SK-N-SH (cell line): ENCODE measurements at regions not wholly inside any gene's neighbourhood (a gene's known extent, or its start where the extent isn't known, plus 50 kb on each side); places are given as distances from the start of the nearest gene placed in this dataset.

Experiments
- CTCF ChIA-PET: fragments of 300-600, 350-600 bp; formaldehyde crosslinking; extraction: SDS; loops from one replicate; lab custom pipeline; 2021; lab: Yijun Ruan, JAX
- POLR2A ChIA-PET: fragments of 350-600 bp; sonication (Branson Sonifier 250); formaldehyde crosslinking; extraction: SDS; loops from one replicate; lab custom pipeline; 2020; ENCODE audit warnings: antibody characterized with exemption, inconsistent platforms; lab: Yijun Ruan, JAX
- DNase-seq: peaks from one replicate; pipeline ENCODE4 v3.0.0; 2012
- H2AFZ ChIP-seq: fragments of 200-600 bp; sonication (generic); 2 replicates; pipeline ENCODE4 v1.8.1; 2016; ENCODE audit warnings: antibody characterized with exemption, mild to moderate bottlenecking, low read depth
- H3F3A ChIP-seq: fragments of 200-600 bp; sonication (generic); replicated peaks from 2 replicates; pipeline ENCODE3; 2016; ENCODE audit warnings: antibody characterized with exemption, mild to moderate bottlenecking; ENCODE audit not compliant: insufficient read depth
- H3K27ac ChIP-seq, 2 experiments: fragments of 200-500 bp in 1 of 2; fragments of 200-600 bp in 1 of 2; sonication (Bioruptor generic) in 1 of 2; sonication (generic), shearing (Covaris generic) in 1 of 2; 2 replicates each; pipeline versions ENCODE4 v1.5.1 to v1.6.1; 2014 to 2016; ENCODE audit warnings: low read depth in 2 of 2, inconsistent platforms in 1 of 2, low read length in 1 of 2, mild to moderate bottlenecking in 1 of 2, mixed read lengths in 1 of 2
- H3K27me3 ChIP-seq: fragments of 200-600 bp; sonication (generic), shearing (Covaris generic); 2 replicates; pipeline ENCODE4 v1.6.1; 2016; ENCODE audit warnings: mixed run types; ENCODE audit not compliant: insufficient read depth
- H3K36me3 ChIP-seq, 2 experiments: fragments of 200-500 bp in 1 of 2; fragments of 200-600 bp in 1 of 2; sonication (Bioruptor generic) in 1 of 2; sonication (generic) in 1 of 2; replicated peaks in 1 of 2; 2 replicates each; pipeline versions ENCODE3 to v1.5.1; 2014 to 2016; ENCODE audit warnings: low read length in 1 of 2, mild to moderate bottlenecking in 1 of 2; ENCODE audit not compliant: insufficient read depth in 2 of 2, control insufficient read depth in 1 of 2
- H3K4me1 ChIP-seq, 2 experiments: fragments of 200-500 bp in 1 of 2; fragments of 200-600 bp in 1 of 2; sonication (Bioruptor generic) in 1 of 2; sonication (generic), shearing (Covaris generic) in 1 of 2; 2 replicates each; pipeline versions ENCODE4 v1.5.1 to v1.6.1; 2014 to 2016; ENCODE audit warnings: low read depth in 1 of 2, low read length in 1 of 2, mixed run types in 1 of 2; ENCODE audit not compliant: insufficient read depth in 2 of 2, control insufficient read depth in 1 of 2
- H3K4me2 ChIP-seq: fragments of 200-600 bp; sonication (generic), shearing (Covaris generic); 2 replicates; pipeline ENCODE4 v1.6.1; 2017; ENCODE audit warnings: mixed run types
- H3K4me3 ChIP-seq, 2 experiments: fragments of 200-500 bp in 1 of 2; fragments of 200-600 bp in 1 of 2; sonication (Bioruptor generic) in 1 of 2; sonication (generic), shearing (Covaris generic) in 1 of 2; 2 replicates each; pipeline versions ENCODE4 v1.5.1 to v1.8.1; 2014 to 2016; ENCODE audit warnings: low read depth in 2 of 2, inconsistent platforms in 1 of 2, low read length in 1 of 2, mild to moderate bottlenecking in 1 of 2, mixed read lengths in 1 of 2, moderate library complexity in 1 of 2
- H3K79me2 ChIP-seq: fragments of 200-600 bp; sonication (generic); 2 replicates; pipeline ENCODE4 v1.8.1; 2017; ENCODE audit warnings: mild to moderate bottlenecking; ENCODE audit not compliant: insufficient read depth
- H3K9ac ChIP-seq: fragments of 200-600 bp; sonication (generic); 2 replicates; pipeline ENCODE4 v1.6.1; 2017; ENCODE audit warnings: mixed run types
- H3K9me2 ChIP-seq: fragments of 200-600 bp; sonication (generic); 2 replicates; pipeline ENCODE4 v1.6.1; 2017; ENCODE audit warnings: mixed run types
- H3K9me3 ChIP-seq: fragments of 200-600 bp; sonication (generic); 2 replicates; pipeline ENCODE4 v1.6.1; 2017; ENCODE audit warnings: mixed run types, mild to moderate bottlenecking, moderate library complexity
- H4K20me1 ChIP-seq: fragments of 200-600 bp; sonication (generic); 2 replicates; pipeline ENCODE4 v1.6.1; 2017; ENCODE audit warnings: mild to moderate bottlenecking, mixed run types; ENCODE audit not compliant: insufficient read depth
- ELF1 ChIP-seq: IDR thresholded peaks from 2 replicates; pipeline ENCODE4 v1.4.0; 2012
- FOSL2 ChIP-seq: IDR thresholded peaks from 2 replicates; pipeline ENCODE4 v1.4.0; 2012; ENCODE audit warnings: low read depth, mild to moderate bottlenecking, moderate library complexity, borderline replicate concordance
- FOXM1 ChIP-seq: IDR thresholded peaks from 2 replicates; pipeline ENCODE4 v1.4.0; 2012; ENCODE audit warnings: low read depth, mild to moderate bottlenecking
- GABPA ChIP-seq: IDR thresholded peaks from 2 replicates; pipeline ENCODE4 v1.4.0; 2012; ENCODE audit warnings: low read depth, mild to moderate bottlenecking
- IRF3 ChIP-seq: fragments of 150-350 bp; IDR thresholded peaks from 2 replicates; pipeline ENCODE4 v1.6.1; 2016; ENCODE audit warnings: mild to moderate bottlenecking, low read depth, low read length
- JUND ChIP-seq: IDR thresholded peaks from 2 replicates; pipeline ENCODE4 v1.4.0; 2012
- MAX ChIP-seq: IDR thresholded peaks from 2 replicates; pipeline ENCODE4 v1.4.0; 2012; ENCODE audit warnings: low read depth
- MEF2A ChIP-seq: IDR thresholded peaks from 2 replicates; pipeline ENCODE4 v1.4.0; 2012; ENCODE audit warnings: low read depth, borderline replicate concordance
- MXI1 ChIP-seq: IDR thresholded peaks from 2 replicates; pipeline ENCODE4 v1.6.1; 2012; ENCODE audit warnings: mild to moderate bottlenecking, low read depth, low read length, improper control_type of control experiment
- NRF1 ChIP-seq: IDR thresholded peaks from 2 replicates; pipeline ENCODE4 v1.6.1; 2012; ENCODE audit warnings: low read depth, mild to moderate bottlenecking, low read length
- RAD21 ChIP-seq: IDR thresholded peaks from 2 replicates; pipeline ENCODE4 v1.6.1; 2012; ENCODE audit warnings: mild to moderate bottlenecking, low read length
- REST ChIP-seq: IDR thresholded peaks from 2 replicates; pipeline ENCODE4 v1.6.1; 2012; ENCODE audit warnings: mild to moderate bottlenecking, low read depth, low read length, moderate library complexity
- SIN3A ChIP-seq: IDR thresholded peaks from 2 replicates; pipeline ENCODE4 v1.6.1; 2012; ENCODE audit warnings: low read depth, mild to moderate bottlenecking, low read length, moderate library complexity, borderline replicate concordance
- SMC3 ChIP-seq: IDR thresholded peaks from 2 replicates; pipeline ENCODE4 v1.6.1; 2012; ENCODE audit warnings: low read depth, low read length, improper control_type of control experiment
- TCF12 ChIP-seq: IDR thresholded peaks from 2 replicates; pipeline ENCODE4 v1.4.0; 2012
- YY1 ChIP-seq: IDR thresholded peaks from 2 replicates; pipeline ENCODE4 v1.4.0; 2012; ENCODE audit warnings: low read depth, mild to moderate bottlenecking
- WGBS: methylation state at CpG from one replicate; pipeline ENCODE4 v1.1.6; 2017; ENCODE audit warnings: low lambda C conversion rate; 5-methylcytosine and 5-hydroxymethylcytosine counted together
- TF ChIP-seq, protein P1 (sequence below): IDR thresholded peaks from 2 replicates; pipeline ENCODE4; 2012

- Histone ChIP-seq H3K4me3 (no peak overlapping the region), H3K9me3 (no peaks in the 10 kb centered on the region), H3K9me2 (no peaks in the 10 kb centered on the region), H2AFZ (no peak overlapping the region), H3K9ac (no peak overlapping the region), H4K20me1 (no peaks in the 10 kb centered on the region), H3K36me3 (no peaks in the 10 kb centered on the region), H3F3A (no peaks in the 10 kb centered on the region), H3K4me1 (peaks cover 0 to 13% of the 10 kb centered on the region in 2 experiments; a peak in 2 of 4 replicates), H3K27me3 (no peaks in the 10 kb centered on the region), H3K27ac (no peak overlapping the region), H3K4me2 (no peak overlapping the region), H3K79me2 (no peaks in the 10 kb centered on the region)
- TF ChIP-seq SMC3, result no peak
- no peak for TF ChIP-seq GABPA
- TF ChIP-seq YY1, result no peak
- no peak for TF ChIP-seq MAX
- TF ChIP-seq REST, result no peak
- TF ChIP-seq ELF1, result no peak
- no peak for TF ChIP-seq MEF2A
- no peak for TF ChIP-seq SIN3A
- no peak for TF ChIP-seq FOXM1
- no peak for TF ChIP-seq TCF12
- no peak for TF ChIP-seq MXI1
- TF ChIP-seq, protein P1, sequence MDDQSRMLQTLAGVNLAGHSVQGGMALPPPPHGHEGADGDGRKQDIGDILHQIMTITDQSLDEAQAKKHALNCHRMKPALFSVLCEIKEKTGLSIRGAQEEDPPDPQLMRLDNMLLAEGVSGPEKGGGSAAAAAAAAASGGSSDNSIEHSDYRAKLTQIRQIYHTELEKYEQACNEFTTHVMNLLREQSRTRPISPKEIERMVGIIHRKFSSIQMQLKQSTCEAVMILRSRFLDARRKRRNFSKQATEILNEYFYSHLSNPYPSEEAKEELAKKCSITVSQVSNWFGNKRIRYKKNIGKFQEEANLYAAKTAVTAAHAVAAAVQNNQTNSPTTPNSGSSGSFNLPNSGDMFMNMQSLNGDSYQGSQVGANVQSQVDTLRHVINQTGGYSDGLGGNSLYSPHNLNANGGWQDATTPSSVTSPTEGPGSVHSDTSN, result no peak
- ChIA-PET CTCF (no interaction called here), POLR2A (no interaction called here)
- no peak for DNase-seq
- 50% methylated on average over 8 of the region's 8 CpGs for WGBS
These were observed 566.9 kb downstream of the TCERG1L start for GRCh38 chr10:130744631-130745030.

- H3K9me2 ChIP-seq, result no peaks in the 10 kb centered on the region
- no peaks in the 10 kb centered on the region for H3F3A ChIP-seq
- ChIA-PET CTCF (no interaction called here), POLR2A (no interaction called here)
- H3K27ac ChIP-seq, result no peak overlapping the region
- H3K4me1 ChIP-seq, result peaks cover 0 to 16% of the 10 kb centered on the region in 2 experiments; a peak in 2 of 4 replicates
- H4K20me1 ChIP-seq, result no peaks in the 10 kb centered on the region
- TF ChIP-seq JUND (no peak), FOSL2 (no peak), RAD21 (no peak), NRF1 (no peak), IRF3 (no peak)
- no peaks in the 10 kb centered on the region for H3K27me3 ChIP-seq
- H3K4me3 ChIP-seq, result no peak overlapping the region
- 21% methylated on average over 5 of the region's 5 CpGs for WGBS
- H3K4me2 ChIP-seq, result no peak overlapping the region
- DNase-seq, result no peak
- H3K36me3 ChIP-seq, result no peaks in the 10 kb centered on the region
- H3K9me3 ChIP-seq, result no peaks in the 10 kb centered on the region
- H2AFZ ChIP-seq, result no peak overlapping the region
- H3K79me2 ChIP-seq, result no peaks in the 10 kb centered on the region
- H3K9ac ChIP-seq, result no peak overlapping the region
These were observed 566.3 kb downstream of the TCERG1L start for GRCh38 chr10:130745251-130745650.
